Adrenal gland (tissue), 5 donors: ENCODE measurements at regions not wholly inside any gene's neighbourhood (a gene's known extent, or its start where the extent isn't known, plus 50 kb on each side); places are given as distances from the start of the nearest gene placed in this dataset.
A peak's percentile ranks its signal among the peaks of the same experiment; 100 is the strongest.
"Not testable (repeated sequence)": the region's sequence is repeated elsewhere in the genome, so short reads cannot be mapped to it uniquely, and the experiment has no call there.

Source experiments
- CTCF ChIP-seq, 6 experiments: fragments of 450-650 bp in 4 of 6; fragments of 200-600 bp in 2 of 6; sonication (generic) in 1 of 6; IDR thresholded peaks; 1 replicate in 5 of 6; 2 replicates in 1 of 6; pipeline versions ENCODE4 v1.5.1 to v1.8.0; 2016 to 2021; ENCODE audit warnings: antibody characterized with exemption in 6 of 6, mild to moderate bottlenecking in 2 of 6, moderate library complexity in 1 of 6
- POLR2A ChIP-seq, 2 donors: fragments of 450-650 bp; IDR thresholded peaks; one replicate each; pipeline ENCODE4 v1.6.1; 2017; ENCODE audit warnings: antibody characterized with exemption in 2 of 2, mild to moderate bottlenecking in 2 of 2, moderate library complexity in 1 of 2
- donor health status: DM: no; HTN: no; CAD: no.

GRCh38 chr13:89434624-89435023 lies 1763.5 kb downstream of the SLITRK5 start:
- TF ChIP-seq POLR2A (IDR thresholded peaks at IDR 0.05): not testable (repeated sequence)
- peak in 4 of 6 experiments; percentile 22 to 38 (median 27) for TF ChIP-seq CTCF (IDR thresholded peaks at IDR 0.05)
